ENCODE measurements at regions not wholly inside any gene's neighbourhood (a gene's known extent, or its start where the extent isn't known, plus 50 kb on each side); places are given as distances from the start of the nearest gene placed in this dataset.

DNA sequence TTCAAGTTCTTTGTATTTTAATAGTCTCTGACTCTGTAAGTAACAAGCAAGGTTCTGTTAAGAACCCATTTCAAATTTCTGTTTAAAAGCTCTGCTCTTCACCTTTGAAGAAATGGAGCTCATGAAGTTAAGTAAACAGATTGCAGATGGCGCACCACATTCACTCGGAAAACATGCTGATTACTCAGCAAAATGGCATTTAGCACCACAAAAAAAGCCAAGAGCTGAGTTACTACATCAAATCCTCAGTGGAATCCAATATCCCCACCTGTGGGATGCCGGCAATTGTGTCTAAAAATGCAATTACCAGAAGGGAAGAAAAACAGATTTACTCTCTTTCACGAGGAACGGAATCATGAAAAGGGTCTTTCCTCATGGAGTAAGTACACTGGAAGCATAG is 758.0 kb downstream of the NTRK3 start:
- TF ChIP-seq, protein P1, sequence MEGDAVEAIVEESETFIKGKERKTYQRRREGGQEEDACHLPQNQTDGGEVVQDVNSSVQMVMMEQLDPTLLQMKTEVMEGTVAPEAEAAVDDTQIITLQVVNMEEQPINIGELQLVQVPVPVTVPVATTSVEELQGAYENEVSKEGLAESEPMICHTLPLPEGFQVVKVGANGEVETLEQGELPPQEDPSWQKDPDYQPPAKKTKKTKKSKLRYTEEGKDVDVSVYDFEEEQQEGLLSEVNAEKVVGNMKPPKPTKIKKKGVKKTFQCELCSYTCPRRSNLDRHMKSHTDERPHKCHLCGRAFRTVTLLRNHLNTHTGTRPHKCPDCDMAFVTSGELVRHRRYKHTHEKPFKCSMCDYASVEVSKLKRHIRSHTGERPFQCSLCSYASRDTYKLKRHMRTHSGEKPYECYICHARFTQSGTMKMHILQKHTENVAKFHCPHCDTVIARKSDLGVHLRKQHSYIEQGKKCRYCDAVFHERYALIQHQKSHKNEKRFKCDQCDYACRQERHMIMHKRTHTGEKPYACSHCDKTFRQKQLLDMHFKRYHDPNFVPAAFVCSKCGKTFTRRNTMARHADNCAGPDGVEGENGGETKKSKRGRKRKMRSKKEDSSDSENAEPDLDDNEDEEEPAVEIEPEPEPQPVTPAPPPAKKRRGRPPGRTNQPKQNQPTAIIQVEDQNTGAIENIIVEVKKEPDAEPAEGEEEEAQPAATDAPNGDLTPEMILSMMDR (conservative IDR thresholded peaks at IDR 0.05 in 1 of 2, IDR thresholded peaks at IDR 0.05 in 1 of 2; ENCODE audit: extremely low read depth in 1 of 2, insufficient read depth in 1 of 2, low read depth in 1 of 2, low read length in 2 of 2), result no peak
- TF ChIP-seq EZH2 (IDR thresholded peaks at IDR 0.05; ENCODE audit: borderline replicate concordance, low read length), result no peak

Measured in mammary epithelial cell (primary cell).